ENCODE measurements at regions not wholly inside any gene's neighbourhood (a gene's known extent, or its start where the extent isn't known, plus 50 kb on each side); places are given as distances from the start of the nearest gene placed in this dataset.
A peak's percentile ranks its signal among the peaks of the same experiment; 100 is the strongest.

GRCh38 chr20:17859002-17859615 lies 109.5 kb downstream of the SNX5 start (continued):
- TF ChIP-seq GMEB2 (CRISPR knock-in tag; IDR thresholded peaks at IDR 0.05; ENCODE audit: low read depth), result no peak
- peak; percentile 99 for TF ChIP-seq TBL1XR1 (IDR thresholded peaks at IDR 0.05; ENCODE audit: borderline replicate concordance, low read length, partially characterized antibody)
- TF ChIP-seq, protein P1, sequence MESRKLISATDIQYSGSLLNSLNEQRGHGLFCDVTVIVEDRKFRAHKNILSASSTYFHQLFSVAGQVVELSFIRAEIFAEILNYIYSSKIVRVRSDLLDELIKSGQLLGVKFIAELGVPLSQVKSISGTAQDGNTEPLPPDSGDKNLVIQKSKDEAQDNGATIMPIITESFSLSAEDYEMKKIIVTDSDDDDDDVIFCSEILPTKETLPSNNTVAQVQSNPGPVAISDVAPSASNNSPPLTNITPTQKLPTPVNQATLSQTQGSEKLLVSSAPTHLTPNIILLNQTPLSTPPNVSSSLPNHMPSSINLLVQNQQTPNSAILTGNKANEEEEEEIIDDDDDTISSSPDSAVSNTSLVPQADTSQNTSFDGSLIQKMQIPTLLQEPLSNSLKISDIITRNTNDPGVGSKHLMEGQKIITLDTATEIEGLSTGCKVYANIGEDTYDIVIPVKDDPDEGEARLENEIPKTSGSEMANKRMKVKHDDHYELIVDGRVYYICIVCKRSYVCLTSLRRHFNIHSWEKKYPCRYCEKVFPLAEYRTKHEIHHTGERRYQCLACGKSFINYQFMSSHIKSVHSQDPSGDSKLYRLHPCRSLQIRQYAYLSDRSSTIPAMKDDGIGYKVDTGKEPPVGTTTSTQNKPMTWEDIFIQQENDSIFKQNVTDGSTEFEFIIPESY (CRISPR knock-in tag; IDR thresholded peaks at IDR 0.05), result peak; percentile 94
- peak; percentile 98 for TF ChIP-seq RFXAP (CRISPR knock-in tag; IDR thresholded peaks at IDR 0.05; ENCODE audit: borderline replicate concordance)
- peak; percentile 100 for TF ChIP-seq ZNF350 (CRISPR knock-in tag; IDR thresholded peaks at IDR 0.05; ENCODE audit: borderline replicate concordance, low read depth)
- TF ChIP-seq ZNF251 (CRISPR knock-in tag; IDR thresholded peaks at IDR 0.05), result no peak; the same call in 1 of the 2 replicates
- no peak for TF ChIP-seq ARNT (IDR thresholded peaks at IDR 0.05)
- no peak; the same call in none of the 2 replicates for TF ChIP-seq SP4 (CRISPR knock-in tag; IDR thresholded peaks at IDR 0.05)
- peak; percentile 43; the same call in 1 of the 2 replicates for TF ChIP-seq HCFC1 (IDR thresholded peaks at IDR 0.05; ENCODE audit: low read depth, low read length)
- peak; percentile 94 for TF ChIP-seq JUND (CRISPR knock-in tag; IDR thresholded peaks at IDR 0.05)
- TF ChIP-seq, protein P2, sequence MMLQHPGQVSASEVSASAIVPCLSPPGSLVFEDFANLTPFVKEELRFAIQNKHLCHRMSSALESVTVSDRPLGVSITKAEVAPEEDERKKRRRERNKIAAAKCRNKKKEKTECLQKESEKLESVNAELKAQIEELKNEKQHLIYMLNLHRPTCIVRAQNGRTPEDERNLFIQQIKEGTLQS (CRISPR knock-in tag; IDR thresholded peaks at IDR 0.05), result peak; percentile 83; the same call in 1 of the 2 replicates
- TF ChIP-seq, protein P3, sequence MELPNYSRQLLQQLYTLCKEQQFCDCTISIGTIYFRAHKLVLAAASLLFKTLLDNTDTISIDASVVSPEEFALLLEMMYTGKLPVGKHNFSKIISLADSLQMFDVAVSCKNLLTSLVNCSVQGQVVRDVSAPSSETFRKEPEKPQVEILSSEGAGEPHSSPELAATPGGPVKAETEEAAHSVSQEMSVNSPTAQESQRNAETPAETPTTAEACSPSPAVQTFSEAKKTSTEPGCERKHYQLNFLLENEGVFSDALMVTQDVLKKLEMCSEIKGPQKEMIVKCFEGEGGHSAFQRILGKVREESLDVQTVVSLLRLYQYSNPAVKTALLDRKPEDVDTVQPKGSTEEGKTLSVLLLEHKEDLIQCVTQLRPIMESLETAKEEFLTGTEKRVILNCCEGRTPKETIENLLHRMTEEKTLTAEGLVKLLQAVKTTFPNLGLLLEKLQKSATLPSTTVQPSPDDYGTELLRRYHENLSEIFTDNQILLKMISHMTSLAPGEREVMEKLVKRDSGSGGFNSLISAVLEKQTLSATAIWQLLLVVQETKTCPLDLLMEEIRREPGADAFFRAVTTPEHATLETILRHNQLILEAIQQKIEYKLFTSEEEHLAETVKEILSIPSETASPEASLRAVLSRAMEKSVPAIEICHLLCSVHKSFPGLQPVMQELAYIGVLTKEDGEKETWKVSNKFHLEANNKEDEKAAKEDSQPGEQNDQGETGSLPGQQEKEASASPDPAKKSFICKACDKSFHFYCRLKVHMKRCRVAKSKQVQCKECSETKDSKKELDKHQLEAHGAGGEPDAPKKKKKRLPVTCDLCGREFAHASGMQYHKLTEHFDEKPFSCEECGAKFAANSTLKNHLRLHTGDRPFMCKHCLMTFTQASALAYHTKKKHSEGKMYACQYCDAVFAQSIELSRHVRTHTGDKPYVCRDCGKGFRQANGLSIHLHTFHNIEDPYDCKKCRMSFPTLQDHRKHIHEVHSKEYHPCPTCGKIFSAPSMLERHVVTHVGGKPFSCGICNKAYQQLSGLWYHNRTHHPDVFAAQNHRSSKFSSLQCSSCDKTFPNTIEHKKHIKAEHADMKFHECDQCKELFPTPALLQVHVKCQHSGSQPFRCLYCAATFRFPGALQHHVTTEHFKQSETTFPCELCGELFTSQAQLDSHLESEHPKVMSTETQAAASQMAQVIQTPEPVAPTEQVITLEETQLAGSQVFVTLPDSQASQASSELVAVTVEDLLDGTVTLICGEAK (IDR thresholded peaks at IDR 0.05), result no peak
- TF ChIP-seq, protein P3 (CRISPR knock-in tag; IDR thresholded peaks at IDR 0.05), result peak; percentile 89
- no peak for TF ChIP-seq FOXM1 (CRISPR knock-in tag; IDR thresholded peaks at IDR 0.05)
- TF ChIP-seq ZNF446 (CRISPR knock-in tag; IDR thresholded peaks at IDR 0.05), result no peak
- peak; percentile 100 for TF ChIP-seq HNRNPL (IDR thresholded peaks at IDR 0.05; ENCODE audit: low read depth, low read length)
- peak; percentile 93 for TF ChIP-seq FOXC1 (CRISPR knock-in tag; IDR thresholded peaks at IDR 0.05; ENCODE audit: borderline replicate concordance)
- TF ChIP-seq POLR2AphosphoS2 (IDR thresholded peaks at IDR 0.05; ENCODE audit: low read depth, low read length), result no peak

Measured in HepG2 (cell line).